Activated CD8-positive, alpha-beta T cell treated with anti-CD3 and anti-CD28 coated beads for 36 hours (primary cell): ENCODE measurements at regions not wholly inside any gene's neighbourhood (a gene's known extent, or its start where the extent isn't known, plus 50 kb on each side); places are given as distances from the start of the nearest gene placed in this dataset.

Source experiments
- ATAC-seq: fragments of 200-7000 bp; cut with Tn5 transposase; one replicate; pipeline ENCODE4 v1.10.0; 2021; ENCODE audit warnings: mild to moderate bottlenecking, moderate library complexity
- CTCF ChIA-PET: fragments of 350-600 bp; sonication (Branson Sonifier 250); formaldehyde crosslinking; loops from one replicate; lab custom pipeline; 2021; ENCODE audit warnings: antibody characterized with exemption; lab: Charles Lee
- POLR2A ChIA-PET: fragments of 350-600 bp; sonication (Branson Sonifier 250); formaldehyde crosslinking; loops from one replicate; lab custom pipeline; 2021; ENCODE audit warnings: antibody characterized with exemption; lab: Charles Lee
- DNase-seq: peaks from one replicate; pipeline ENCODE4 v3.0.0-alpha.2; 2020
- H3K27ac Mint-ChIP-seq: one replicate; pipeline ENCODE4 v1.8.0; 2021; ENCODE audit warnings: mild to moderate bottlenecking, mixed read lengths
- H3K27me3 Mint-ChIP-seq: one replicate; pipeline ENCODE4 v1.8.0; 2021; ENCODE audit warnings: mixed read lengths
- H3K36me3 Mint-ChIP-seq: one replicate; pipeline ENCODE4 v1.8.0; 2021; ENCODE audit warnings: low read depth, mixed read lengths
- H3K4me1 Mint-ChIP-seq: one replicate; pipeline ENCODE4 v1.8.0; 2021; ENCODE audit warnings: low read depth, mixed read lengths
- H3K4me3 Mint-ChIP-seq: one replicate; pipeline ENCODE4 v1.8.0; 2021; ENCODE audit warnings: mild to moderate bottlenecking, moderate library complexity, mixed read lengths
- H3K9me3 Mint-ChIP-seq: one replicate; pipeline ENCODE4 v1.8.0; 2021; ENCODE audit warnings: mixed read lengths
- CTCF ChIP-seq: fragments of 200-600 bp; IDR thresholded peaks from one replicate; pipeline ENCODE4 v1.8.0; 2022; ENCODE audit warnings: antibody characterized with exemption, mild to moderate bottlenecking
- intact Hi-C: fragments of 100-400 bp; cut with micrococcal nuclease; formaldehyde crosslinking; loops from one replicate; pipeline ENCODE4 v1.10.0; 2022

- POLR2A ChIA-PET = no interaction called here
- ATAC-seq = no peak
- peaks cover 24% of the 10 kb centered on the region for H3K9me3 Mint-ChIP-seq
- no peaks in the 10 kb centered on the region for H3K4me1 Mint-ChIP-seq
- no peak overlapping the region for H3K27ac Mint-ChIP-seq
- H3K27me3 Mint-ChIP-seq = no peaks in the 10 kb centered on the region
- no peak overlapping the region for H3K4me3 Mint-ChIP-seq
- intact Hi-C loops = no loop called here
- CTCF ChIA-PET = no interaction called here
- no peaks in the 10 kb centered on the region for H3K36me3 Mint-ChIP-seq
- no peak for TF ChIP-seq CTCF
- no peak for DNase-seq
Measured at GRCh38 chr13:63463782-63464610, 2048.3 kb upstream of the PCDH20 start.

GRCh38 chr13:63460462-63461090 lies 2044.9 kb upstream of the PCDH20 start:
- Mint-ChIP-seq H3K27me3 (no peaks in the 10 kb centered on the region), H3K27ac (no peak overlapping the region), H3K9me3 (peaks cover 11% of the 10 kb centered on the region), H3K36me3 (no peaks in the 10 kb centered on the region), H3K4me1 (no peaks in the 10 kb centered on the region), H3K4me3 (no peak overlapping the region)
- POLR2A ChIA-PET = no interaction called here
- CTCF ChIA-PET = no interaction called here
- no peak for DNase-seq
- TF ChIP-seq CTCF = no peak
- ATAC-seq = no peak
- intact Hi-C loops = no loop called here

GRCh38 chr13:63457186-63457585 lies 2041.5 kb upstream of the PCDH20 start:
- CTCF ChIA-PET = no interaction called here
- POLR2A ChIA-PET = no interaction called here
- intact Hi-C loops = no loop called here
- Mint-ChIP-seq H3K36me3 (no peaks in the 10 kb centered on the region), H3K27ac (no peak overlapping the region), H3K27me3 (no peaks in the 10 kb centered on the region), H3K9me3 (peaks cover 6% of the 10 kb centered on the region), H3K4me1 (no peaks in the 10 kb centered on the region), H3K4me3 (no peak overlapping the region)
- no peak for DNase-seq
- no peak for ATAC-seq
- TF ChIP-seq CTCF = no peak

GRCh38 chr13:63455938-63456337 lies 2040.3 kb upstream of the PCDH20 start:
- Mint-ChIP-seq H3K27ac (no peak overlapping the region), H3K36me3 (no peaks in the 10 kb centered on the region), H3K27me3 (no peaks in the 10 kb centered on the region), H3K9me3 (peaks cover 6% of the 10 kb centered on the region), H3K4me1 (no peaks in the 10 kb centered on the region), H3K4me3 (no peak overlapping the region)
- ATAC-seq (no peak), DNase-seq (no peak)
- intact Hi-C loops = no loop called here
- ChIA-PET POLR2A (no interaction called here), CTCF (no interaction called here)
- no peak for TF ChIP-seq CTCF

- no peak for TF ChIP-seq CTCF
- POLR2A ChIA-PET = no interaction called here
- CTCF ChIA-PET = no interaction called here
- no peak for ATAC-seq
- H3K4me3 Mint-ChIP-seq = no peak overlapping the region
- intact Hi-C loops = no loop called here
- H3K27me3 Mint-ChIP-seq = no peaks in the 10 kb centered on the region
- no peak for DNase-seq
- peaks cover 4% of the 10 kb centered on the region for H3K9me3 Mint-ChIP-seq
- no peaks in the 10 kb centered on the region for H3K36me3 Mint-ChIP-seq
- H3K4me1 Mint-ChIP-seq = no peaks in the 10 kb centered on the region
- no peak overlapping the region for H3K27ac Mint-ChIP-seq
Measured at GRCh38 chr13:63449550-63449949, 2033.9 kb upstream of the PCDH20 start.
